GM12878 (cell line): ENCODE measurements at regions not wholly inside any gene's neighbourhood (a gene's known extent, or its start where the extent isn't known, plus 50 kb on each side); places are given as distances from the start of the nearest gene placed in this dataset.

ENCODE experiments used
- ATAC-seq: fragments of 200-7000 bp; cut with Tn5 transposase; 3 replicates; pipeline ENCODE4 v1.9.1; 2020; ENCODE audit warnings: mild to moderate bottlenecking, moderate library complexity
- BruUV-seq: library from RNA; stranded (reverse); fragments of 400-500 nt; replicated peaks from 2 replicates; lab custom pipeline; 2021; lab: Mats Ljungman, UMichigan
- CTCF ChIA-PET: fragments of 300-600 bp; sonication (Branson Sonifier 250); formaldehyde crosslinking; extraction: SDS; loops from one replicate; lab custom pipeline; 2021; ENCODE audit warnings: inconsistent platforms; lab: Yijun Ruan, JAX
- POLR2A ChIA-PET: fragments of 350-600 bp; formaldehyde crosslinking; extraction: SDS; loops from one replicate; lab custom pipeline; 2021; ENCODE audit warnings: inconsistent platforms; lab: Charles Lee
- RAD21 ChIA-PET: fragments of 300-600 bp; sonication (Branson Sonifier 250); formaldehyde crosslinking; loops from one replicate; lab custom pipeline; 2023; ENCODE audit warnings: antibody characterized with exemption; ENCODE audit not compliant: unreplicated experiment; lab: Charles Lee
- SMC1A ChIA-PET: fragments of 300-600 bp; sonication (Branson Sonifier 250); formaldehyde crosslinking; loops from one replicate; lab custom pipeline; 2023; ENCODE audit not compliant: unreplicated experiment, uncharacterized antibody; lab: Charles Lee
- DNase-seq: peaks from one replicate; pipeline ENCODE4 v3.0.0-alpha.2; 2011; ENCODE audit warnings: low read depth, low spot score
- FAIRE-seq: peaks from 3 replicates; lab custom pipeline; 2011; peaks lifted over from hg19 to GRCh38; lab: Jason Lieb, UNC
- H2AFZ ChIP-seq: 2 replicates; pipeline ENCODE4 v1.6.0; 2011; ENCODE audit warnings: low read depth, low read length, control low read depth; ENCODE audit not compliant: control insufficient read depth
- H3K27ac ChIP-seq: 2 replicates; pipeline ENCODE4 v1.5.1; 2011; ENCODE audit warnings: control low read depth; ENCODE audit not compliant: control insufficient read depth, insufficient read depth
- H3K27me3 ChIP-seq, 2 experiments: replicated peaks in 1 of 2; 2 replicates each; pipeline versions ENCODE4 v1.6.0 to v1.6.1; 2011; ENCODE audit warnings: low read length in 1 of 2; ENCODE audit not compliant: control insufficient read depth in 2 of 2, insufficient read depth in 2 of 2
- H3K36me3 ChIP-seq, 2 experiments: 2 replicates each; pipeline ENCODE4 v1.5.1; 2011; ENCODE audit warnings: low read length in 1 of 2; ENCODE audit not compliant: control insufficient read depth in 2 of 2, insufficient read depth in 2 of 2
- H3K4me1 ChIP-seq: 2 replicates; pipeline ENCODE4 v1.6.1; 2011; ENCODE audit warnings: mild to moderate bottlenecking, low read length, moderate library complexity, mixed read lengths; ENCODE audit not compliant: control insufficient read depth, insufficient read depth
- H3K4me2 ChIP-seq: 2 replicates; pipeline ENCODE4 v1.6.0; 2011; ENCODE audit warnings: control low read depth; ENCODE audit not compliant: control insufficient read depth, insufficient read depth
- H3K4me3 ChIP-seq: fragments of 200-600 bp; sonication (generic); 2 replicates; pipeline ENCODE4 v1.5.1; 2016
- H3K79me2 ChIP-seq: 2 replicates; pipeline ENCODE4 v1.6.0; 2011; ENCODE audit warnings: low read length; ENCODE audit not compliant: control insufficient read depth, insufficient read depth
- H3K9ac ChIP-seq: 2 replicates; pipeline ENCODE4 v1.8.0; 2011; ENCODE audit warnings: low read length, control low read depth, mixed read lengths; ENCODE audit not compliant: control insufficient read depth, insufficient read depth
- H3K9me3 ChIP-seq: replicated peaks from 3 replicates; pipeline ENCODE4 v1.5.1; 2011; ENCODE audit warnings: mild to moderate bottlenecking, low read length; ENCODE audit not compliant: control insufficient read depth, insufficient read depth
- H4K20me1 ChIP-seq: 2 replicates; pipeline ENCODE4 v1.6.0; 2011; ENCODE audit not compliant: control insufficient read depth, insufficient read depth
- ASH2L ChIP-seq: fragments of 300-600, 200-600 bp; sonication (generic); IDR thresholded peaks from 2 replicates; pipeline ENCODE4 v1.6.1; 2017; ENCODE audit warnings: low read depth, mild to moderate bottlenecking, borderline replicate concordance
- BMI1 ChIP-seq: fragments of 450-650 bp; IDR thresholded peaks from 2 replicates; pipeline ENCODE4 v1.6.1; 2016; ENCODE audit warnings: mild to moderate bottlenecking, moderate library complexity, borderline replicate concordance
- CBX3 ChIP-seq: fragments of 200-600 bp; sonication (generic); IDR thresholded peaks from 2 replicates; pipeline ENCODE4 v1.6.1; 2016; ENCODE audit warnings: low read depth, borderline replicate concordance
- CBX5 ChIP-seq: sonication (generic); IDR thresholded peaks from 2 replicates; pipeline ENCODE4 v1.6.1; 2016; ENCODE audit warnings: low read depth, moderate library complexity, mild to moderate bottlenecking, inconsistent platforms
- EZH2 ChIP-seq: IDR thresholded peaks from 2 replicates; pipeline ENCODE4 v1.6.1; 2012; ENCODE audit warnings: low read depth, mild to moderate bottlenecking, control low read depth, inconsistent platforms, low read length, borderline replicate concordance; ENCODE audit not compliant: control insufficient read depth
- GATAD2B ChIP-seq: fragments of 450-650 bp; conservative IDR thresholded peaks from 2 replicates; pipeline ENCODE4 v1.6.1; 2017; ENCODE audit warnings: low read depth, mild to moderate bottlenecking, moderate library complexity
- HDAC2 ChIP-seq: fragments of 200-600 bp; sonication (generic); IDR thresholded peaks from 2 replicates; pipeline ENCODE4 v1.6.1; 2017
- MTA2 ChIP-seq: fragments of 450-650 bp; IDR thresholded peaks from 2 replicates; pipeline ENCODE4 v1.6.1; 2016; ENCODE audit warnings: low read depth, mild to moderate bottlenecking, moderate library complexity
- MTA3 ChIP-seq: IDR thresholded peaks from 2 replicates; pipeline ENCODE4 v1.6.1; 2012; ENCODE audit warnings: low read length, inconsistent platforms, borderline replicate concordance
- MXI1 ChIP-seq: fragments of 150-350 bp; IDR thresholded peaks from 2 replicates; pipeline ENCODE4 v1.6.1; 2011; ENCODE audit warnings: low read depth, mild to moderate bottlenecking, inconsistent platforms, low read length, improper control_type of control experiment
- NR2F1 ChIP-seq: fragments of 450-650 bp; conservative IDR thresholded peaks from 2 replicates; pipeline ENCODE4 v1.6.1; 2017; ENCODE audit warnings: mild to moderate bottlenecking
- POLR2AphosphoS5 ChIP-seq: IDR thresholded peaks from 2 replicates; pipeline ENCODE4 v1.6.1; 2011; ENCODE audit warnings: mild to moderate bottlenecking, low read length, inconsistent platforms
- POU2F2 ChIP-seq: IDR thresholded peaks from 3 replicates; pipeline ENCODE4 v1.6.1; 2011; ENCODE audit warnings: low read depth, mild to moderate bottlenecking, low read length, borderline replicate concordance
- SMC3 ChIP-seq: IDR thresholded peaks from 2 replicates; pipeline ENCODE4 v1.6.1; 2011; ENCODE audit warnings: low read length, improper control_type of control experiment, borderline replicate concordance
- SP1 ChIP-seq: IDR thresholded peaks from one replicate; pipeline ENCODE4 v1.6.1; 2011; ENCODE audit warnings: low read depth, low read length
- TAF1 ChIP-seq: IDR thresholded peaks from 2 replicates; pipeline ENCODE4 v1.6.1; 2011; ENCODE audit warnings: mild to moderate bottlenecking, low read depth, low read length, borderline replicate concordance
- ZBTB40 ChIP-seq: fragments of 450-650 bp; IDR thresholded peaks from 2 replicates; pipeline ENCODE4 v1.6.1; 2016; ENCODE audit warnings: mild to moderate bottlenecking, moderate library complexity, borderline replicate concordance
- ZNF207 ChIP-seq: fragments of 450-650 bp; IDR thresholded peaks from 2 replicates; pipeline ENCODE4 v1.6.1; 2014; ENCODE audit warnings: antibody characterized with exemption, mild to moderate bottlenecking, borderline replicate concordance
- WGBS: methylation state at CpG from one replicate; pipeline ENCODE4 v1.1.6; 2016; ENCODE audit warnings: low lambda C conversion rate; ENCODE audit not compliant: insufficient replicate concordance, insufficient coverage; ENCODE audit errors: missing lambda C conversion rate; 5-methylcytosine and 5-hydroxymethylcytosine counted together
- in situ Hi-C: fragments of 300-500 bp; cut with MboI; formaldehyde crosslinking; loops from 9 replicates; pipeline ENCODE4 v1.14.3; 2018; ENCODE audit warnings: mixed read lengths
- intact Hi-C: fragments of 100-400 bp; cut with micrococcal nuclease; formaldehyde crosslinking; loops from one replicate; pipeline ENCODE4 v1.14.2; 2022; ENCODE audit not compliant: unreplicated experiment

- Histone ChIP-seq H4K20me1 (no peaks in the 10 kb centered on the region), H3K9me3 (no peaks in the 10 kb centered on the region), H3K79me2 (no peaks in the 10 kb centered on the region), H3K9ac (no peak overlapping the region), H2AFZ (no peak overlapping the region), H3K36me3 (no peaks in the 10 kb centered on the region), H3K4me2 (no peak overlapping the region), H3K27me3 (no peaks in the 10 kb centered on the region), H3K4me3 (no peak overlapping the region), H3K4me1 (no peaks in the 10 kb centered on the region), H3K27ac (no peak overlapping the region)
- CTCF ChIA-PET = no interaction called here
- no peak for FAIRE-seq
- TF ChIP-seq MTA2 (no peak), HDAC2 (no peak), BMI1 (no peak), SP1 (no peak), CBX3 (no peak), SMC3 (no peak), POLR2AphosphoS5 (no peak), MTA3 (no peak), POU2F2 (no peak), TAF1 (no peak), ZNF207 (no peak), NR2F1 (no peak), ASH2L (no peak), MXI1 (no peak), EZH2 (no peak), ZBTB40 (no peak), GATAD2B (no peak), CBX5 (no peak)
- POLR2A ChIA-PET = no interaction called here
- no TSS peak for BruUV-seq
- ATAC-seq = no peak
- SMC1A ChIA-PET = no interaction called here
- WGBS = 83% methylated on average over 1 of the region's 1 CpG
- in situ Hi-C loops (no loop called here), intact Hi-C loops (no loop called here)
- no peak for DNase-seq
- RAD21 ChIA-PET = no interaction called here
Measured at GRCh38 chr3:6189384-6189783, 671.5 kb upstream of the GRM7 start.
